ENCODE measurements at regions not wholly inside any gene's neighbourhood (a gene's known extent, or its start where the extent isn't known, plus 50 kb on each side); places are given as distances from the start of the nearest gene placed in this dataset.

GRCh38 chr4:110897784-110898183 lies 274.9 kb upstream of the PITX2 start:
- H3K9me3 ChIP-seq (ENCODE audit: insufficient read depth, low read length), result no peaks in the 10 kb centered on the region
- H2AFZ ChIP-seq (ENCODE audit: low read depth, low read length, severe bottlenecking), result no peak overlapping the region
- H3K27ac ChIP-seq (ENCODE audit: low read depth, low read length), result no peak overlapping the region
- H3K9me2 ChIP-seq (replicated peaks; ENCODE audit: insufficient read depth, low read length), result no peaks in the 10 kb centered on the region
- H3K36me3 ChIP-seq (ENCODE audit: low read length), result no peaks in the 10 kb centered on the region
- no peaks in the 10 kb centered on the region for H3K79me2 ChIP-seq (ENCODE audit: insufficient read depth, low read length)
- H4K20me1 ChIP-seq (ENCODE audit: low read depth, low read length), result no peaks in the 10 kb centered on the region
- no peak for TF ChIP-seq EZH2phosphoT487 (conservative IDR thresholded peaks at IDR 0.05; ENCODE audit: low read length)
- H3K9ac ChIP-seq (ENCODE audit: low read length), result no peak overlapping the region
- no peak overlapping the region for H3K4me2 ChIP-seq (ENCODE audit: low read depth, low read length, poor library complexity, severe bottlenecking)
- H3K27me3 ChIP-seq (ENCODE audit: low read length), result no peaks in the 10 kb centered on the region
- no peak overlapping the region for H3K4me3 ChIP-seq (ENCODE audit: insufficient read depth, low read length, poor library complexity, severe bottlenecking)
- H3F3A ChIP-seq (ENCODE audit: insufficient read depth), result no peaks in the 10 kb centered on the region; the same call in 1 of the 2 replicates

- Histone ChIP-seq H2AFZ (ENCODE audit: low read depth, low read length, severe bottlenecking) (no peak overlapping the region), H3K27ac (ENCODE audit: low read depth, low read length) (no peak overlapping the region), H3K4me3 (ENCODE audit: insufficient read depth, low read length, poor library complexity, severe bottlenecking) (no peak overlapping the region), H3K79me2 (ENCODE audit: insufficient read depth, low read length) (no peaks in the 10 kb centered on the region), H3K4me2 (ENCODE audit: low read depth, low read length, poor library complexity, severe bottlenecking) (no peak overlapping the region), H3K27me3 (ENCODE audit: low read length) (no peaks in the 10 kb centered on the region), H3K9me3 (ENCODE audit: insufficient read depth, low read length) (no peaks in the 10 kb centered on the region), H3K36me3 (ENCODE audit: low read length) (no peaks in the 10 kb centered on the region), H3F3A (ENCODE audit: insufficient read depth) (no peaks in the 10 kb centered on the region; the same call in 1 of the 2 replicates), H4K20me1 (ENCODE audit: low read depth, low read length) (no peaks in the 10 kb centered on the region), H3K9me2 (replicated peaks; ENCODE audit: insufficient read depth, low read length) (no peaks in the 10 kb centered on the region), H3K9ac (ENCODE audit: low read length) (no peak overlapping the region)
- TF ChIP-seq CTCF (IDR thresholded peaks at IDR 0.05; ENCODE audit: insufficient read depth, low read length, poor library complexity, severe bottlenecking), result no peak
- no peak for TF ChIP-seq EZH2phosphoT487 (conservative IDR thresholded peaks at IDR 0.05; ENCODE audit: low read length)
These were observed 275.4 kb upstream of the PITX2 start for GRCh38 chr4:110898290-110898689.

- no peaks in the 10 kb centered on the region for H3K9me2 ChIP-seq (replicated peaks; ENCODE audit: insufficient read depth, low read length)
- no peak overlapping the region for H3K4me3 ChIP-seq (ENCODE audit: insufficient read depth, low read length, poor library complexity, severe bottlenecking)
- H3K9ac ChIP-seq (ENCODE audit: low read length), result 0 out of 2 replicates have a peak overlapping the region, but pooled peaks have one; percentile 4
- no peaks in the 10 kb centered on the region; the same call in 1 of the 2 replicates for H3F3A ChIP-seq (ENCODE audit: insufficient read depth)
- H3K36me3 ChIP-seq (ENCODE audit: low read length), result no peaks in the 10 kb centered on the region
- H3K9me3 ChIP-seq (ENCODE audit: insufficient read depth, low read length), result no peaks in the 10 kb centered on the region
- H3K27ac ChIP-seq (ENCODE audit: low read depth, low read length), result peak overlapping the region; percentile 13; the same call in 1 of the 2 replicates
- H3K79me2 ChIP-seq (ENCODE audit: insufficient read depth, low read length), result no peaks in the 10 kb centered on the region
- H3K4me2 ChIP-seq (ENCODE audit: low read depth, low read length, poor library complexity, severe bottlenecking), result peak overlapping the region; percentile 55
- no peaks in the 10 kb centered on the region for H3K27me3 ChIP-seq (ENCODE audit: low read length)
- TF ChIP-seq CTCF (IDR thresholded peaks at IDR 0.05; ENCODE audit: insufficient read depth, low read length, poor library complexity, severe bottlenecking) (no peak), EZH2phosphoT487 (conservative IDR thresholded peaks at IDR 0.05; ENCODE audit: low read length) (no peak)
- H2AFZ ChIP-seq (ENCODE audit: low read depth, low read length, severe bottlenecking), result peak overlapping the region; percentile 51
- H4K20me1 ChIP-seq (ENCODE audit: low read depth, low read length), result no peaks in the 10 kb centered on the region
These were observed 277.4 kb upstream of the PITX2 start for GRCh38 chr4:110900213-110900769.

GRCh38 chr4:110902500-110902899 lies 279.6 kb upstream of the PITX2 start:
- TF ChIP-seq CTCF (IDR thresholded peaks at IDR 0.05; ENCODE audit: insufficient read depth, low read length, poor library complexity, severe bottlenecking), result no peak
- no peak for TF ChIP-seq EZH2phosphoT487 (conservative IDR thresholded peaks at IDR 0.05; ENCODE audit: low read length)
- no peak overlapping the region for H2AFZ ChIP-seq (ENCODE audit: low read depth, low read length, severe bottlenecking)
- no peaks in the 10 kb centered on the region for H3K9me3 ChIP-seq (ENCODE audit: insufficient read depth, low read length)
- H3K9me2 ChIP-seq (replicated peaks; ENCODE audit: insufficient read depth, low read length), result no peaks in the 10 kb centered on the region
- no peak overlapping the region for H3K27ac ChIP-seq (ENCODE audit: low read depth, low read length)
- H3K4me2 ChIP-seq (ENCODE audit: low read depth, low read length, poor library complexity, severe bottlenecking), result no peak overlapping the region
- H3K4me3 ChIP-seq (ENCODE audit: insufficient read depth, low read length, poor library complexity, severe bottlenecking), result no peak overlapping the region
- no peaks in the 10 kb centered on the region for H3K36me3 ChIP-seq (ENCODE audit: low read length)
- no peaks in the 10 kb centered on the region for H3K79me2 ChIP-seq (ENCODE audit: insufficient read depth, low read length)
- H3K27me3 ChIP-seq (ENCODE audit: low read length), result no peaks in the 10 kb centered on the region
- H3F3A ChIP-seq (ENCODE audit: insufficient read depth), result no peaks in the 10 kb centered on the region; the same call in 1 of the 2 replicates
- H4K20me1 ChIP-seq (ENCODE audit: low read depth, low read length), result no peaks in the 10 kb centered on the region
- no peak overlapping the region for H3K9ac ChIP-seq (ENCODE audit: low read length)
